A673 (cell line): ENCODE measurements at regions not wholly inside any gene's neighbourhood (a gene's known extent, or its start where the extent isn't known, plus 50 kb on each side); places are given as distances from the start of the nearest gene placed in this dataset.
A peak's percentile ranks its signal among the peaks of the same experiment; 100 is the strongest.

Source experiments
- BruUV-seq: library from RNA; stranded (reverse); fragments of 400-500 nt; replicated peaks from 2 replicates; lab custom pipeline; 2021; lab: Mats Ljungman, UMichigan
- CTCF ChIA-PET: fragments of 300-600 bp; sonication (Branson Sonifier 250); formaldehyde crosslinking; loops from one replicate; lab custom pipeline; 2022; ENCODE audit warnings: antibody characterized with exemption; lab: Charles Lee
- POLR2A ChIA-PET: fragments of 300-600 bp; sonication (Branson Sonifier 250); formaldehyde crosslinking; loops from one replicate; lab custom pipeline; 2022; ENCODE audit warnings: antibody characterized with exemption; ENCODE audit not compliant: low non-redundant PET; lab: Charles Lee
- DNase-seq: peaks from one replicate; pipeline ENCODE4 v3.0.0-alpha.2; 2015; ENCODE audit warnings: low spot score
- H3K27ac ChIP-seq: fragments of 200-600 bp; sonication (generic); 2 replicates; pipeline ENCODE4 v1.5.1; 2016; ENCODE audit warnings: mixed run types, low read depth, mild to moderate bottlenecking, mixed read lengths, antibody characterized with exemption, low read length; ENCODE audit not compliant: poor library complexity, severe bottlenecking
- H3K27me3 ChIP-seq: fragments of 200-600 bp; sonication (generic); replicated peaks from 2 replicates; pipeline ENCODE4 v1.6.1; 2017; ENCODE audit warnings: mixed run types, low read depth, mild to moderate bottlenecking, mixed read lengths, antibody characterized with exemption, low read length; ENCODE audit not compliant: insufficient read depth, poor library complexity
- H3K36me3 ChIP-seq: fragments of 200-600 bp; sonication (generic); 2 replicates; pipeline ENCODE4 v1.6.1; 2016; ENCODE audit warnings: mixed run types, mild to moderate bottlenecking, mixed read lengths, antibody characterized with exemption, low read length; ENCODE audit not compliant: insufficient read depth, poor library complexity, severe bottlenecking
- H3K4me1 ChIP-seq: fragments of 200-600 bp; sonication (generic); 2 replicates; pipeline ENCODE4 v1.6.1; 2017; ENCODE audit warnings: mixed run types, mild to moderate bottlenecking, mixed read lengths, antibody characterized with exemption, low read length; ENCODE audit not compliant: insufficient read depth, poor library complexity, severe bottlenecking
- H3K4me3 ChIP-seq: fragments of 200-600 bp; sonication (generic); 2 replicates; pipeline ENCODE4 v1.5.1; 2016; ENCODE audit warnings: low read depth, mixed run types, mild to moderate bottlenecking, mixed read lengths, low read length; ENCODE audit not compliant: poor library complexity, severe bottlenecking
- H3K9me3 ChIP-seq: fragments of 200-600 bp; sonication (generic); 2 replicates; pipeline ENCODE4 v1.6.1; 2016; ENCODE audit warnings: mixed run types, low read depth, mild to moderate bottlenecking, mixed read lengths, antibody characterized with exemption, low read length; ENCODE audit not compliant: poor library complexity, severe bottlenecking
- EZH2 ChIP-seq: fragments of 200-600 bp; sonication (generic); IDR thresholded peaks from 2 replicates; pipeline ENCODE4 v1.6.1; 2017; ENCODE audit warnings: borderline replicate concordance, low read depth, mild to moderate bottlenecking, mixed read lengths, antibody characterized with exemption, low read length; ENCODE audit not compliant: poor library complexity, severe bottlenecking
- intact Hi-C: fragments of 100-400 bp; cut with micrococcal nuclease; formaldehyde crosslinking; loops from one replicate; pipeline ENCODE4 v1.10.0; 2022; ENCODE audit not compliant: unreplicated experiment
- TF ChIP-seq, protein P1 (sequence below): fragments of 300-800, 200-600 bp; sonication (generic); conservative IDR thresholded peaks from 2 replicates; pipeline ENCODE4 v1.5.1; 2017; ENCODE audit warnings: low read depth, mild to moderate bottlenecking, antibody characterized with exemption, low read length, moderate library complexity, mixed read lengths

- H3K27me3 ChIP-seq, result no peaks in the 10 kb centered on the region
- no peaks in the 10 kb centered on the region for H3K36me3 ChIP-seq
- POLR2A ChIA-PET, result no interaction called here
- no TSS peak for BruUV-seq
- no peak overlapping the region for H3K27ac ChIP-seq
- no peak for DNase-seq
- no peaks in the 10 kb centered on the region for H3K9me3 ChIP-seq
- no peak overlapping the region for H3K4me3 ChIP-seq
- CTCF ChIA-PET, result no interaction called here
- H3K4me1 ChIP-seq, result peaks cover 48% of the 10 kb centered on the region
- TF ChIP-seq EZH2, result no peak
- TF ChIP-seq, protein P1, sequence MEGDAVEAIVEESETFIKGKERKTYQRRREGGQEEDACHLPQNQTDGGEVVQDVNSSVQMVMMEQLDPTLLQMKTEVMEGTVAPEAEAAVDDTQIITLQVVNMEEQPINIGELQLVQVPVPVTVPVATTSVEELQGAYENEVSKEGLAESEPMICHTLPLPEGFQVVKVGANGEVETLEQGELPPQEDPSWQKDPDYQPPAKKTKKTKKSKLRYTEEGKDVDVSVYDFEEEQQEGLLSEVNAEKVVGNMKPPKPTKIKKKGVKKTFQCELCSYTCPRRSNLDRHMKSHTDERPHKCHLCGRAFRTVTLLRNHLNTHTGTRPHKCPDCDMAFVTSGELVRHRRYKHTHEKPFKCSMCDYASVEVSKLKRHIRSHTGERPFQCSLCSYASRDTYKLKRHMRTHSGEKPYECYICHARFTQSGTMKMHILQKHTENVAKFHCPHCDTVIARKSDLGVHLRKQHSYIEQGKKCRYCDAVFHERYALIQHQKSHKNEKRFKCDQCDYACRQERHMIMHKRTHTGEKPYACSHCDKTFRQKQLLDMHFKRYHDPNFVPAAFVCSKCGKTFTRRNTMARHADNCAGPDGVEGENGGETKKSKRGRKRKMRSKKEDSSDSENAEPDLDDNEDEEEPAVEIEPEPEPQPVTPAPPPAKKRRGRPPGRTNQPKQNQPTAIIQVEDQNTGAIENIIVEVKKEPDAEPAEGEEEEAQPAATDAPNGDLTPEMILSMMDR, result no peak
- intact Hi-C loops, result no loop called here
These were observed 52.4 kb upstream of the UPP2 start for GRCh38 chr2:158049129-158049855.

DNA sequence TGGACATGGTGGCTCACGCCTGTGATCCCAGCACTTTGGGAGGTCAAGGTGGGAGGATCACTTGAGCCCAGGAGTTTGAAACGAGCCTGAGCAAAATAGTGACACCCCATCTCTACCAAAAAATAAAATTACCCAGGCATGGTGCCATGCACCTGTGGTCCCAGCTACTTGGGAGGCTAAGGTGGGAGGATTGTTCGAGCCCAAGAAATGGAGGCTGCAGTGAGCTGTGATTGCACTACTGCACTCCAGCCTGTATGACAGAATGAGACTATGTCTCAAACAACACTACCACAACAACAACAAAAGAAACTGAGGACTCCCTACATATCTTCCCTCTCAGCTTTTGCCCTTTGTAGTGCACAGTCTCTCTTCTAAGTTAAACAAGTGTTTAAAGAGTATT is 53.3 kb upstream of the UPP2 start:
- TF ChIP-seq, protein P1, result no peak
- TF ChIP-seq EZH2, result no peak
- no peaks in the 10 kb centered on the region for H3K27me3 ChIP-seq
- BruUV-seq, result no TSS peak
- peak overlapping the region; percentile 85 for H3K27ac ChIP-seq
- ChIA-PET CTCF (no interaction called here), POLR2A (no interaction called here)
- H3K4me1 ChIP-seq, result peaks cover 58% of the 10 kb centered on the region
- intact Hi-C loops, result no loop called here
- no peak overlapping the region for H3K4me3 ChIP-seq
- DNase-seq, result no peak
- H3K36me3 ChIP-seq, result no peaks in the 10 kb centered on the region
- H3K9me3 ChIP-seq, result no peaks in the 10 kb centered on the region

GRCh38 chr2:158047156-158047611 is 54.5 kb upstream of the UPP2 start:
- CTCF ChIA-PET, result interaction anchor here (0.6 to 1.4 kb wide), 3 partner anchors 13 to 414 kb away, joined by 3 read pairs; no protein-coding TSS in a partner anchor

More at GRCh38 chr2:158047156-158047611, 54.5 kb upstream of the UPP2 start:
- Histone ChIP-seq H3K4me1 (peaks cover 69% of the 10 kb centered on the region), H3K36me3 (no peaks in the 10 kb centered on the region), H3K9me3 (no peaks in the 10 kb centered on the region), H3K27ac (peak overlapping the region; percentile 85), H3K4me3 (no peak overlapping the region), H3K27me3 (no peaks in the 10 kb centered on the region)
- peak; percentile 96 for DNase-seq
- POLR2A ChIA-PET, result interaction anchor here (0.6 kb wide), 1 partner anchor 203 kb away, joined by 3 read pairs; no protein-coding TSS in a partner anchor
- no TSS peak for BruUV-seq
- TF ChIP-seq, protein P1, result no peak
- no peak for TF ChIP-seq EZH2
- intact Hi-C loops, result no loop called here
